HG03064 (cell line): ENCODE measurements at regions not wholly inside any gene's neighbourhood (a gene's known extent, or its start where the extent isn't known, plus 50 kb on each side); places are given as distances from the start of the nearest gene placed in this dataset.
A peak's percentile ranks its signal among the peaks of the same experiment; 100 is the strongest.

Experiments
- ATAC-seq: cut with Tn5 transposase; IDR thresholded peaks from one replicate; pipeline ENCODE4 v1.9.1; 2021; ENCODE audit warnings: low read depth; ENCODE audit not compliant: unreplicated experiment

- ATAC-seq: peak; percentile 76
Observed at GRCh38 chr4:42750091-42750490, 93.2 kb upstream of the ATP8A1 start.

DNA sequence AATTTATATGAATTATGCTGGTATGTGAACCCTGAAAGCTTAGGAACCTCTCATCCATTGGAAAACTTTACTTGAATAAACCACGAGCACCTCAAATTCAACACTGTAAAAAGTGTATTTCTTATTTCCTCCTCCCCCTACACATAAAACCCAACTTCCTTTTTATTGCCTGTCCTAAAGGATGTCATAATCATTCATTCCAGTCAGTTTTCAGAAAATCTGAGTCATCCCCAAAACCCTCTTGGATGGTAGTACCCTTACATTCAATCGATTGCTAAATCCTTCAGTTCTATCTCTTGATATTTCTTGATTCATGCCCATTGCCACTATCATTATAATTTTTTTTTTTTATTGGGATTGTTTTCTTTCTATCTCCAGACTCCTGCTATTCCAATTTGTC lies 91.1 kb upstream of the ATP8A1 start:
- no peak for ATAC-seq

GRCh38 chr4:42736527-42737195 lies 79.8 kb upstream of the ATP8A1 start:
- ATAC-seq: no peak

- no peak for ATAC-seq
Observed at GRCh38 chr4:42733380-42733779, 76.5 kb upstream of the ATP8A1 start.

GRCh38 chr4:42732776-42733175 lies 75.9 kb upstream of the ATP8A1 start:
- ATAC-seq: no peak

GRCh38 chr4:42729505-42730237 lies 72.8 kb upstream of the ATP8A1 start:
- no peak for ATAC-seq

DNA sequence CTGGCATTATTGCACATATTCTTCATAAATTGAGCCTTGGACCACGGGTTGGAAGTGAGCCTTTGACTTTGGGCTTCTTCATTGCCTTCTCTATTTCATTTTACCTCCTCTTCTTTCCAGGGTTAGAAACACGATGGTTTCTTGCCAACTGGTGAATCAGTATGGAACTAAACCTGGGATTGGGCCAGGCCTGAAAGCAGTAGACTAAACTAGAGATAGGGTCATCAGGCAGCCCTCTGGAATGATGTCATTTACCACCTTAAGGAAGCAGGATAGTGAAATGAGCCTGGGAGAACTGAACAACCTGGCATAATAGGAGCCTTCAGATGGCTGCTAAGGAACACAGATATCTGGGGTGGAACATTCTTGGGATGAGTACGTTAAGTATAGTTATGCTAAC lies 67.5 kb upstream of the ATP8A1 start:
- no peak for ATAC-seq

DNA sequence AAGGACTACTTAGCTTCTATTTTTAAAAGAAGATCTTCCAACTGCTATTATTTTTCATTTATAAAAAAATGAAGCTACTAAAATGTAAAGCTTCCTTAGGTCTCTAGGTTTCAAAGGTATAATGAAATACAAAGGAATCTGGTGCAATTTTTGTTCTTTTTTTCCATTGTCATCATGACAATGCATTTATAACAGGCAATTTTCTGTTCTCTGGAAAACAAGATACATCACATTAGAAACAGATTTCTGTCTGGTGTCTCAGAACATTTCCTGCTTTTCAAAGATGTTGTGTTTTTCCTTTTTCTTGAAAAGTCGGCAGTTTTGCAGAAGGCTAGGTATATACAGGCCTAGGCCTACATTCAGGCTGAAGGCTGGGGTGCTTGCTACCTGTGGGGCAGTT lies 63.6 kb upstream of the ATP8A1 start:
- no peak for ATAC-seq

GRCh38 chr4:42719257-42719656 lies 62.4 kb upstream of the ATP8A1 start:
- ATAC-seq: no peak

DNA sequence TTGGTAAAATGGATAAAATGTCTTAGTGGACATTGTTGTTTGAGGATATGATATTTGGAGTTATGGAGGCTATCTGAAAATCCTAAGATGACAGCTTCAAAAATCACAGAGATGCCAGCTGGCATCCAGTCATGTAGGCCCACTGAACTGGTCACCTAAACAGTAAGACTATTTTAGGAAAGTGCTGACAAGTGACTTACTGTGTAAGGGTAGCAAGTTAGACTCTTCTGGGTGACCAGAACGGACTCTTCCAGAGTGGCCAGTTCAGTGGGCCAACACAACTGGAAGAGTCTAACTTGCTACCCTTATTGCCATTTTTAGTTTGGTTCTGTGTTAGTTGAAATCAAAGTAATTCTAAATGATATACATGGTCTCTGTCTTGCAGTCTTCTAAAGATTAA lies 61.4 kb upstream of the ATP8A1 start:
- no peak for ATAC-seq

- ATAC-seq: no peak
Observed at GRCh38 chr4:42716996-42717395, 60.1 kb upstream of the ATP8A1 start.

- no peak for ATAC-seq
Observed at GRCh38 chr4:42715807-42716482, 59.0 kb upstream of the ATP8A1 start.

DNA sequence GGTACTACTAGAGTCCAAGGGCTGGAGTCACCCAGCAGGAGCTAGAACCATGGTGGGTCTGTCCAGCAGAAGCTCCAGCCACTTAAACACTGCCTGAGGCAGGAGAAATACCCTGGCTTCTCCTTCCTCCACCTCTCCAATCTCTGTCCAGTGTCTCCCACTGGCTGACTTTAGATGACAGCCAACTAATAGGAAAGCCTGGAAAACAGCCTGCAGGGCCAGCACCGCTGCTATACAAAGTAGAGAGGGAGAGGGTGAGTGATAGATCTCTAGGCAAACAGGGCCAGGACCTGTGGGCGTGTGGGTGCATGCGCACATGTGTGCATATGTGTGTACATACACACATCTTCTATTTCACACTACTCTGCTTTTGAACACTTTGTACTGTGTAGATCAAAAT lies 56.5 kb upstream of the ATP8A1 start:
- no peak for ATAC-seq

- ATAC-seq: no peak
Observed at GRCh38 chr4:42712854-42713253, 55.9 kb upstream of the ATP8A1 start.

DNA sequence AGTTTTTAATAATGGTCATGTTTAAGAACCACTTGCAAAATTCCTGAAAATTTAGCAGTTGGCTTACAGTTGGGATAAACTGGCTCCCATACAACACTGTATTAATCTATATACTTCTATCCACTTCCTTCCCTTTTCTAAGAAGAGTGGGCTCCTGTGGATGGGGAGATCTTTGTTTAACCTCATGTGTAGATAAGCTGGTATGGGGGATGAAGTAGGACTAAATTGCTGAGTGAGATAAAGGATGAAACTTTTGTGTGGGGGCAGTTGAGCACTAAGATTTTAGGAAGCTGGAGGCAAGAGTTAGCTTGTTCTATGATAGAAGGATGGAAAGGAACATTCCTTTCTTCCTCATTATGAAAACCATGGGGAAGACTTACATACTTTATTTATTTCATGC lies 54.6 kb upstream of the ATP8A1 start:
- ATAC-seq: no peak

- ATAC-seq: no peak
Observed at GRCh38 chr4:42710761-42711160, 53.9 kb upstream of the ATP8A1 start.

DNA sequence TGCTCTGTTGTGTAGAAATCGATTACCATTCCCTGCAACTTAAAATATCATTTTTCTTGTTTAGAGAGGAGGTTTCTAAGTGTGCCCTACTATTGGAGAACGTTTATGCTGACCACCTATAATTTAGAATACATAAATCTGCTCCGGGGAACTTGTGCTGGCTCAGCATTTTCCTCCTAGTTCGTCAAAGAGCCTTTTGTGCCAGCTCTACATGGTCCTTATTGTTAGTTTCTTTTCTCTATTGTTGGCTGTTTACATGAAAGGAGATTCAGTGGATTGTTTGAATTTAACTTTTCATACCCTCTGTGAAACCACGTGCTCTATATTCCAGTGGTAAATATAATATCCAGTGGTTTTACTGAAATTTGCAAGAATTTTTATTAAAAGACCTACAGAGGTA lies 53.4 kb upstream of the ATP8A1 start:
- ATAC-seq: no peak

DNA sequence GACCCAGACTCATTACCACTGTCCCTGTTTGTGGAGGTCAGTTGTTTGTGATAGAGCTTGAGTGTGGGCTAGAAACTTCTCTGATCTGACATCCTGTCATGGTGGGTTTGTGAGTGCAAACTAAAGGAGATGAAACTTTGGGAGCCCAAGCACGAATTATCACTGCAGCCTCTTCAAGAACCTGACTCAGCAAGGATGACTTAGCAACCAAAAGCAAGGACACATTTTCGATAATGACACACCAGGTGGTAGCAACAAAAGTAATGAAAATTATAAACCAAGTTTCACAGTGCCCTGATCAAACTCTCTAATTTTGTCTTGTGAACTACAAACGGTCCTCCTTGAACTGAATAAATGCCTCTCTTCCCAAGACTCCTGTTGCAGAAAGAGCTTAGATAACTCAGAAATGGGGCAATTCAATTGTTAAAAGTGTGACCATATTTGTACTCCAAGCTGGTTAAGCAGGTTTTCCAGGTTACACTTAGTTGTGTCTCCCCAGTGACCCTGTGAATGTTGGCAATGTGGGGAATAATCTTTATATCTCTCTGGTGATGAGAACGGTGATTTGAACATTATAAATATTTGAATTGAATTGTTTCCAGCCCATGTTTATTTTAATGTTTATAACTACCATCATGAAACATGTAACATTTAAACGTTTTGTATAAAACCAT lies 52.6 kb upstream of the ATP8A1 start:
- no peak for ATAC-seq

DNA sequence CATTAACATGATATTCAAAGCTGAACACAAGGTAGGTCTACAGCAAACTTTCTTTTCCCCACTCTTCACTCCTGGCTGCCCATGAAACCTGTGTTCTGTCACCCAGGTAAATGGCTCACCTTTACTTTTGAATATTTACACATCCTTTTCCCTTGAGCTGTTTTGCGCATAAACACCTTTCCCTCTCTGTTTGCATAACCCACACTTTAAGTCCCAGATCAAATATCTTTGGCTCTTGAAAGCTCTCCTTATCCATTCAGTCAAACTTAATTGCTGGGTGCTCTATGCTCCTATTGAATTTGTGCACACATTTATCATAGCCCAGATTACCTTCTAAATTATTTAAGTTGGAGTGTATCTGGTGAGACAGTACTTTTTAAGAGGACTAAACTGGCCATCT lies 51.7 kb upstream of the ATP8A1 start:
- no peak for ATAC-seq
